Inflammatory macrophage treated with lipopolysaccharide for 4 hours (primary cell): ENCODE measurements at regions not wholly inside any gene's neighbourhood (a gene's known extent, or its start where the extent isn't known, plus 50 kb on each side); places are given as distances from the start of the nearest gene placed in this dataset.

Source experiments
- DNase-seq: peaks from one replicate; pipeline ENCODE4 v3.0.0-alpha.2; 2020

- no peak for DNase-seq
These were observed 1115.5 kb downstream of the DTWD2 start for GRCh38 chr5:117872798-117873368.

- DNase-seq, result no peak
These were observed 1118.8 kb downstream of the DTWD2 start for GRCh38 chr5:117869596-117869995.

- DNase-seq, result peak; percentile 81
These were observed 1124.6 kb downstream of the DTWD2 start for GRCh38 chr5:117863586-117864296.

GRCh38 chr5:117860550-117860949 lies 1127.8 kb downstream of the DTWD2 start:
- DNase-seq, result no peak

- DNase-seq, result peak; percentile 54
These were observed 1129.2 kb downstream of the DTWD2 start for GRCh38 chr5:117859176-117859575.

- DNase-seq, result no peak
These were observed 1131.6 kb downstream of the DTWD2 start for GRCh38 chr5:117856713-117857112.

GRCh38 chr5:117837786-117838185 lies 1150.6 kb downstream of the DTWD2 start:
- no peak for DNase-seq

- no peak for DNase-seq
These were observed 1154.7 kb downstream of the DTWD2 start for GRCh38 chr5:117833691-117834090.

- no peak for DNase-seq
These were observed 1158.7 kb downstream of the DTWD2 start for GRCh38 chr5:117829646-117830045.

- no peak for DNase-seq
These were observed 1174.5 kb downstream of the DTWD2 start for GRCh38 chr5:117813850-117814249.

GRCh38 chr5:117812861-117813260 lies 1175.5 kb downstream of the DTWD2 start:
- no peak for DNase-seq

GRCh38 chr5:117809251-117809650 lies 1179.1 kb downstream of the DTWD2 start:
- no peak for DNase-seq

GRCh38 chr5:117805058-117805457 lies 1183.3 kb downstream of the DTWD2 start:
- no peak for DNase-seq

- DNase-seq, result no peak
These were observed 1184.8 kb downstream of the DTWD2 start for GRCh38 chr5:117803533-117803932.

- DNase-seq, result no peak
These were observed 1186.8 kb downstream of the DTWD2 start for GRCh38 chr5:117801583-117801982.

GRCh38 chr5:117800261-117800660 lies 1188.1 kb downstream of the DTWD2 start:
- no peak for DNase-seq

GRCh38 chr5:117794847-117795246 lies 1193.5 kb downstream of the DTWD2 start:
- no peak for DNase-seq

GRCh38 chr5:117793963-117794362 lies 1194.4 kb downstream of the DTWD2 start:
- no peak for DNase-seq

GRCh38 chr5:117792476-117792875 lies 1195.9 kb downstream of the DTWD2 start:
- no peak for DNase-seq

- no peak for DNase-seq
These were observed 1199.8 kb downstream of the DTWD2 start for GRCh38 chr5:117788596-117788995.

GRCh38 chr5:117779171-117779570 lies 1204.5 kb upstream of the SEMA6A start:
- no peak for DNase-seq

GRCh38 chr5:117776977-117777376 lies 1202.4 kb upstream of the SEMA6A start:
- DNase-seq, result no peak

GRCh38 chr5:117769877-117770276 lies 1195.3 kb upstream of the SEMA6A start:
- DNase-seq, result no peak

- DNase-seq, result no peak
These were observed 1188.6 kb upstream of the SEMA6A start for GRCh38 chr5:117763271-117763670.

- no peak for DNase-seq
These were observed 1186.6 kb upstream of the SEMA6A start for GRCh38 chr5:117761186-117761585.
